GM12865 (cell line): ENCODE measurements at regions not wholly inside any gene's neighbourhood (a gene's known extent, or its start where the extent isn't known, plus 50 kb on each side); places are given as distances from the start of the nearest gene placed in this dataset.
"Not testable (repeated sequence)": the region's sequence is repeated elsewhere in the genome, so short reads cannot be mapped to it uniquely, and the experiment has no call there.

ENCODE experiments used
- DNase-seq: peaks from one replicate; pipeline ENCODE4 v3.0.0; 2010; ENCODE audit warnings: low read depth
- H3K4me3 ChIP-seq: 2 replicates; pipeline ENCODE4 v1.5.1; 2011; ENCODE audit warnings: mild to moderate bottlenecking, low read depth, low read length, control low read depth
- TF ChIP-seq, protein P1 (sequence below): IDR thresholded peaks from 2 replicates; pipeline ENCODE4 v1.5.1; 2011; ENCODE audit warnings: low read length, control low read depth, low read depth, inconsistent platforms; ENCODE audit not compliant: insufficient read depth; ENCODE audit errors: missing control alignments

DNA sequence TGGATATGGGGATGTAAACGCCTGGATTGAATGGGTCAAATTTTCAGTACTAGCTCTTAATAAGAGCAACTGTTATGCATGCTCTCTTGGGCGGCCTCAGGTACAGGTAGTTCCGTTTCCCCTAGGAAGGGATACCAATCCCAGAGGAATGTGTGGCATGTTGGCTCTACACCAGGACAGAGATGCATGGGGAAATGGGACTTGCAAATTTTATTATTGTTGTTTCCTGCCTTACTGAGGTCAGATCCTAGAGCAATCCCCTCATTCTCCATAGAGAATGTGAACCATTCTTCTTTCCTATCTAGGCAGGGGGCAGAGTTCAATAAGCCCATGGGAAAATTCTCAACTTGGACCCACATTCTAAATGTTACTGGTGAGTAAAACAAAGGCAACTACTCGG lies 361.8 kb upstream of the FGF16 start:
- TF ChIP-seq, protein P1, sequence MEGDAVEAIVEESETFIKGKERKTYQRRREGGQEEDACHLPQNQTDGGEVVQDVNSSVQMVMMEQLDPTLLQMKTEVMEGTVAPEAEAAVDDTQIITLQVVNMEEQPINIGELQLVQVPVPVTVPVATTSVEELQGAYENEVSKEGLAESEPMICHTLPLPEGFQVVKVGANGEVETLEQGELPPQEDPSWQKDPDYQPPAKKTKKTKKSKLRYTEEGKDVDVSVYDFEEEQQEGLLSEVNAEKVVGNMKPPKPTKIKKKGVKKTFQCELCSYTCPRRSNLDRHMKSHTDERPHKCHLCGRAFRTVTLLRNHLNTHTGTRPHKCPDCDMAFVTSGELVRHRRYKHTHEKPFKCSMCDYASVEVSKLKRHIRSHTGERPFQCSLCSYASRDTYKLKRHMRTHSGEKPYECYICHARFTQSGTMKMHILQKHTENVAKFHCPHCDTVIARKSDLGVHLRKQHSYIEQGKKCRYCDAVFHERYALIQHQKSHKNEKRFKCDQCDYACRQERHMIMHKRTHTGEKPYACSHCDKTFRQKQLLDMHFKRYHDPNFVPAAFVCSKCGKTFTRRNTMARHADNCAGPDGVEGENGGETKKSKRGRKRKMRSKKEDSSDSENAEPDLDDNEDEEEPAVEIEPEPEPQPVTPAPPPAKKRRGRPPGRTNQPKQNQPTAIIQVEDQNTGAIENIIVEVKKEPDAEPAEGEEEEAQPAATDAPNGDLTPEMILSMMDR: no peak
- no peak overlapping the region for H3K4me3 ChIP-seq
- no peak for DNase-seq

- H3K4me3 ChIP-seq: no peak overlapping the region
- DNase-seq: no peak
- TF ChIP-seq, protein P1: no peak
These were observed 359.5 kb upstream of the FGF16 start for GRCh38 chrX:77087529-77088169.

- no peak overlapping the region for H3K4me3 ChIP-seq
- TF ChIP-seq, protein P1: no peak
- DNase-seq: no peak
These were observed 359.0 kb upstream of the FGF16 start for GRCh38 chrX:77088233-77088632.

DNA sequence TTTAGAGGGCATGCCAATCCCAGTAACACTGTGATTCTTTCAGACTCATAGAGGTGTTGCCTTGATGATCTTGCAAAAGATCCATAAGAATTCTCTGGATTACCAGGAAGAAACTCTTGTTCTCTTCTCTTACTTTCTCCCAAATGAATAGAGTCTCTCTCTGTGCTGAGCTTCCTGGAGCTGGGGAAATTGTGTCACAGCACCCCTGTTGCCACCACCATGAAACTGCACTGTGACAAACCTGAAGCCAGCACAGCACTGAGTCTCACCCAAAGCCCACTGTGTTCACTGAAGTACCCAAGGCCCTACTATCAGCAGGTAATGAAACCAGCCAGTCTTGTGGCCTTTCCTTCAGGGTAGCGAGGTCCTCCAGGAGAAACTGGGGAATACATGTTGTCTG lies 332.7 kb upstream of the FGF16 start:
- H3K4me3 ChIP-seq: no peak overlapping the region
- TF ChIP-seq, protein P1: no peak
- DNase-seq: no peak

- DNase-seq: peak; percentile 8
- TF ChIP-seq, protein P1: no peak
- H3K4me3 ChIP-seq: no peak overlapping the region
These were observed 328.5 kb upstream of the FGF16 start for GRCh38 chrX:77118686-77119085.

DNA sequence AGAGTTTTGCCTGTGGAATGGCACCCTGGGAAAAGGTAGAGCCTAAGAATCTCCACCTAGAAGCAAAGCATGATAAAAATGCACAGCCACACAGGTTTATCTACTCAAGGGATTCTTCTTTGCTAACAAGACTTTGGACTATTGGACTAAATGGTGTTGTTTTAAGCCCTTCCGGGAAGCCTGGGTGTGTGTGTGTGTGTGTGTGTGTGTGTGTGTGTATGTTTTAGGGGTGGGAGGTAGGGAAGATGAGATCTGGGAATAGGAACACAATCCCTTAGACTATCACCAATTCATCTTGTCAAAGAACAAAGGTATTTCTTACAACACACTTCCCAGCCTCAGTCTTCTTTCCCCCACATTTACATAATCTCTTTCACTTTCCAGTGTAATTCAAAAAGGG lies 327.5 kb upstream of the FGF16 start:
- H3K4me3 ChIP-seq: no peak overlapping the region
- no peak for DNase-seq
- TF ChIP-seq, protein P1: no peak

- DNase-seq, H3K4me3 ChIP-seq: not testable (repeated sequence)
These were observed 323.3 kb upstream of the FGF16 start for GRCh38 chrX:77123917-77124316.

DNA sequence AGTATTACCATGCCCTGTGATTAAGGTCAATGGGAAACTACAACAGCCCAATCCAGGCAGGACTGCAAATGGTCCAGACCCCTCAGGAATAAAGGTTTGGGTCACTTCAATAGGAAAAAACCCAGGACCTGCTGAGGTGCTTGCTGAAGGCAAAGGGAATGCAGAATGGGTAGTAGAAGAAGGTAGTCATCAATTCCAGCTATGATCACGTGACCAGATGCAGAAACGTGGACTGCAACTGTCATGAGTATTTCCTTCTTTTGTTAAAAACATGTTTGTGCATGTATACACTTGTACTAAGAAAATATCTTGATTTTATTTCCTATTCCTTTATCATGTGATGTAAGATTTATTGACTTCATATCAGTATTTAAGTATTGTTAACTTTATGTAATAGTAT lies 319.6 kb upstream of the FGF16 start:
- not testable (repeated sequence) for DNase-seq, H3K4me3 ChIP-seq
